DMS53 treated with DMSO at 0.1 percent for 48 hours (cell line): ENCODE measurements at regions not wholly inside any gene's neighbourhood (a gene's known extent, or its start where the extent isn't known, plus 50 kb on each side); places are given as distances from the start of the nearest gene placed in this dataset.
A peak's percentile ranks its signal among the peaks of the same experiment; 100 is the strongest.

Experiments used
- DNase-seq: peaks from one replicate; lab custom pipeline; 2025; ENCODE audit not compliant: unreplicated experiment; lab: John Stamatoyannopoulos, UW

GRCh38 chr1:69126796-69127195 is 440.9 kb upstream of the LRRC7 start:
- DNase-seq: no peak

GRCh38 chr1:69128204-69128603 is 439.5 kb upstream of the LRRC7 start:
- no peak for DNase-seq

- DNase-seq: no peak
These were observed 438.2 kb upstream of the LRRC7 start for GRCh38 chr1:69129538-69129937.

GRCh38 chr1:69138172-69138571 is 429.6 kb upstream of the LRRC7 start:
- no peak for DNase-seq

- no peak for DNase-seq
These were observed 428.7 kb upstream of the LRRC7 start for GRCh38 chr1:69139007-69139406.

- no peak for DNase-seq
These were observed 421.4 kb upstream of the LRRC7 start for GRCh38 chr1:69146303-69146702.

GRCh38 chr1:69148731-69149130 is 419.0 kb upstream of the LRRC7 start:
- no peak for DNase-seq

- no peak for DNase-seq
These were observed 410.5 kb upstream of the LRRC7 start for GRCh38 chr1:69157046-69157756.

GRCh38 chr1:69163241-69163640 is 404.5 kb upstream of the LRRC7 start:
- DNase-seq: no peak

- no peak for DNase-seq
These were observed 403.9 kb upstream of the LRRC7 start for GRCh38 chr1:69163779-69164178.

- DNase-seq: no peak
These were observed 399.8 kb upstream of the LRRC7 start for GRCh38 chr1:69167876-69168275.

- DNase-seq: no peak
These were observed 396.5 kb upstream of the LRRC7 start for GRCh38 chr1:69171248-69171647.

GRCh38 chr1:69172003-69173000 is 395.4 kb upstream of the LRRC7 start:
- DNase-seq: no peak

GRCh38 chr1:69175053-69175452 is 392.7 kb upstream of the LRRC7 start:
- peak; percentile 25 for DNase-seq

- no peak for DNase-seq
These were observed 387.4 kb upstream of the LRRC7 start for GRCh38 chr1:69180358-69180757.

GRCh38 chr1:69185378-69185777 is 382.3 kb upstream of the LRRC7 start:
- DNase-seq: no peak

- peak; percentile 59 for DNase-seq
These were observed 376.4 kb upstream of the LRRC7 start for GRCh38 chr1:69191335-69191734.

- no peak for DNase-seq
These were observed 372.6 kb upstream of the LRRC7 start for GRCh38 chr1:69195136-69195535.

- DNase-seq: no peak
These were observed 371.7 kb upstream of the LRRC7 start for GRCh38 chr1:69196071-69196470.

- DNase-seq: no peak
These were observed 369.9 kb upstream of the LRRC7 start for GRCh38 chr1:69197816-69198215.

GRCh38 chr1:69201716-69202115 is 366.0 kb upstream of the LRRC7 start:
- DNase-seq: no peak

- no peak for DNase-seq
These were observed 364.6 kb upstream of the LRRC7 start for GRCh38 chr1:69203166-69203565.
